VCaP (cell line): ENCODE measurements at regions not wholly inside any gene's neighbourhood (a gene's known extent, or its start where the extent isn't known, plus 50 kb on each side); places are given as distances from the start of the nearest gene placed in this dataset.

Experiments used
- H3K27ac ChIP-seq: fragments of 450-650 bp; 2 replicates; pipeline ENCODE4 v1.5.1; 2017
- TF ChIP-seq, protein P1 (sequence below): fragments of 450-650 bp; conservative IDR thresholded peaks from 2 replicates; pipeline ENCODE4 v1.5.1; 2017; ENCODE audit warnings: mild to moderate bottlenecking, moderate library complexity

DNA sequence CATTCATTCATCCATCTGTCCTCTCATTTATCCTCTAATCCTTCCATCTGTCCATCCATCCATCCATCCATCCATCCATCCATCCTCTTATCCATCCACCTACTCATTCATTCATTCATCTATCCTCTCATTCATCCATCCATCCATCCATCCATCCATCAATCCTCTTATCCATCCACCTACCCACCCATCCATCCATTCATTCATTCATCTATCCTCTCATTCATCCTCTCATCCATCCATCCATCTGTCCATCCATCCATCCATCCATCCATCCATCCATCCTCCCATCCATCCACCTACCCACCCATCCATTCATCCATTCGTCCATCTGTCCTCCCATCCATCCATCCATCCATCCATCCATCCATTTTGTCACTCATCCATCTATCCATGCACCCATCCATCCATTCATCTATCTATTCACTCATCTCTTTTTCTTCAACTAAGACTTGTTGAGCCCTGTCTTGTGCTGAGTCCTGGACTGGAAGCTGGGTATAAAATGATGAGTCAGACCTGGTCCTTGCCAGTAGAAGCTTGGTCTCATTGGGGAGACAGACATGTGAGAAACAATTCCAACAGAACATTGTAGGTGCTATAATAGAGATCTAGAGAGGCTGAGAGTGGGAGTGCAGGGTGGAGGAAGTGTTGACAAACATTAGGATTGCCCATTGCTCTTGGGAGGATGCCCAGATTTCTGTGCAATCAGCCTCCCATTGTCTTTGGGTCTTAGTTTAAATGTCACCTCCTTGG is 55.0 kb upstream of the IER5L start:
- no peak overlapping the region for H3K27ac ChIP-seq
- TF ChIP-seq, protein P1, sequence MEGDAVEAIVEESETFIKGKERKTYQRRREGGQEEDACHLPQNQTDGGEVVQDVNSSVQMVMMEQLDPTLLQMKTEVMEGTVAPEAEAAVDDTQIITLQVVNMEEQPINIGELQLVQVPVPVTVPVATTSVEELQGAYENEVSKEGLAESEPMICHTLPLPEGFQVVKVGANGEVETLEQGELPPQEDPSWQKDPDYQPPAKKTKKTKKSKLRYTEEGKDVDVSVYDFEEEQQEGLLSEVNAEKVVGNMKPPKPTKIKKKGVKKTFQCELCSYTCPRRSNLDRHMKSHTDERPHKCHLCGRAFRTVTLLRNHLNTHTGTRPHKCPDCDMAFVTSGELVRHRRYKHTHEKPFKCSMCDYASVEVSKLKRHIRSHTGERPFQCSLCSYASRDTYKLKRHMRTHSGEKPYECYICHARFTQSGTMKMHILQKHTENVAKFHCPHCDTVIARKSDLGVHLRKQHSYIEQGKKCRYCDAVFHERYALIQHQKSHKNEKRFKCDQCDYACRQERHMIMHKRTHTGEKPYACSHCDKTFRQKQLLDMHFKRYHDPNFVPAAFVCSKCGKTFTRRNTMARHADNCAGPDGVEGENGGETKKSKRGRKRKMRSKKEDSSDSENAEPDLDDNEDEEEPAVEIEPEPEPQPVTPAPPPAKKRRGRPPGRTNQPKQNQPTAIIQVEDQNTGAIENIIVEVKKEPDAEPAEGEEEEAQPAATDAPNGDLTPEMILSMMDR, result no peak

DNA sequence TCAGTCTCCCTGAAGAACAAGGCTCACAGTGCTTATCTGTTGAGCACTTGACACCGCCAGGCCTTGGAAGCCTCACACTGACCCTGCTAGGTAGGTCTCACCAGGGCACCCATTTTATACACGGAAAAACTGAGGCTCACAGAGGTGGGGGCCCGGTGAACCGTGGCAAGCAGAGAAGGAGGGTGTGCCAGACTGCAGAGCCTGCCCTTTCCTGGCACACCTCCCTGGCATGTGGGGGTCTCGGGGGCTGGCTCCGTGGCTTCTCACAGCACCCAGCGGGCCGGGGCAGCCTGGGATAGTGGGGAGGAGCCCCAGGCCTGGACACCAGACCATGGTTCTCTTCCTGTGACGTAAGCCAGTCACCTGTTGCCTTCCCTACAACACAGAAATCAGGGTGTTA is 53.7 kb upstream of the IER5L start:
- no peak overlapping the region for H3K27ac ChIP-seq
- TF ChIP-seq, protein P1, result no peak

DNA sequence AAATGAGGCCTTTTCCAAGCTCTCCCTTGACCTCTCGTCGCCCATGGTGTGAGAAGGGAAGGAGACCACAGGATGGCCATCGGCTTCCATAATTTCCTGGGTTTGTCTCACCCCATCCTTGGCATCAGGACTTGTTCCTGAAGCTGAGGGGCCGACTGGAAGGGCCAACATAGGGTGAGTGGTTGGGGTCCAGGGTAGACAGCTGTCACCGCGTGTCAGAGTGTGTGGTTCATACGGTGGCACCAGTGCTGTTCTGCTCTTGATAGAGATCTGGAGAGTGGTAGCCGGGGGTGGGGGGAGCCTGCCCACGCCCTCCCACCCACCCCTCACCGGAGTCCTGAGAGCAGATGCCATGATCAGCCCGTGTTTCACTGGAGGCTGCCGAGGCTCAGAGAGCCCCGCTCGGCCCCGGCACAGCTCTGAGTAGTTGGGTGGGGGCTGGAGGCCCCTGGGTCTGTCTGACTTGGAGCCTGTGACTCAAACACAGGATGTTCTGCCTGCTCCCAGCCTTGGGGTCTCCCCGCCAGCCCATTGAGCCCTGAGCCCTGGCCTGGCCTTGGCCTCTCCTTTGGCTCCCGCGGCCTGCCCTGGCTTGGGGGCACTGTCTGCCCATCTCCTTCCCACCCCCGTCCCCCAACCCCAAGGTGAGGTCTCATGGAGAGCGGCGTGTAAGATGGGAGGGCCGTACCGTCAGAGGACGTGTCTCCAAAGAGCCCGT is 53.1 kb upstream of the IER5L start:
- no peak overlapping the region for H3K27ac ChIP-seq
- TF ChIP-seq, protein P1, result no peak

DNA sequence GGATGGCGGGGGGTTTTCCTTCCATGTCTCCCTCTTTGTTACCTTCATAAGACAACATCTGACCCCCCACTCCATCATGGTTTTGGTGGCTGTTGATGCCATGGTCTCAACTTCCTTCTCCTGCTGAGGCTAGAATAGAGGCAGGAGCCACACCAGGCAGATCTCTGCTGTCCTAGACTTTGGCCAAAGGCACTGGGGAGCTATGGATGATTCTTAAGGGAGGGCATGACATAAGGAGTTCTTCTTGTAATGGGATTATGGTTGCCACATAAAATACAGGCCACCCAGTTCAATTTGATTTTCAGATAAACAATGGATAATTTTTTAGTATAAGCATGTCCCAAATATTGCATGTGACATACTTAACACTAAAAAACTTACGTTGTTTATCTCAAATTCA is 52.2 kb upstream of the IER5L start:
- TF ChIP-seq, protein P1, result no peak
- no peak overlapping the region for H3K27ac ChIP-seq
